Stimulated activated CD4-positive, alpha-beta T cell treated with anti-CD3 and anti-CD28 coated beads, Interleukin-12 subunit alpha, Interleukin-12 subunit beta, amount 100 ng/mL, for 4 hours (primary cell): ENCODE measurements at regions not wholly inside any gene's neighbourhood (a gene's known extent, or its start where the extent isn't known, plus 50 kb on each side); places are given as distances from the start of the nearest gene placed in this dataset.

ENCODE experiments used
- DNase-seq: peaks from one replicate; pipeline ENCODE4 v3.0.0-alpha.2; 2020

- DNase-seq, result no peak
Observed at GRCh38 chr4:27187786-27188185, 327.1 kb downstream of the STIM2 start.

GRCh38 chr4:27189683-27190082 lies 329.0 kb downstream of the STIM2 start:
- no peak for DNase-seq

- no peak for DNase-seq
Observed at GRCh38 chr4:27191592-27191991, 331.0 kb downstream of the STIM2 start.

- no peak for DNase-seq
Observed at GRCh38 chr4:27194599-27195176, 334.0 kb downstream of the STIM2 start.

GRCh38 chr4:27198246-27198645 lies 337.6 kb downstream of the STIM2 start:
- DNase-seq, result no peak

GRCh38 chr4:27198971-27199370 lies 338.3 kb downstream of the STIM2 start:
- no peak for DNase-seq

- DNase-seq, result no peak
Observed at GRCh38 chr4:27206009-27206408, 345.4 kb downstream of the STIM2 start.

- DNase-seq, result no peak
Observed at GRCh38 chr4:27210956-27211355, 350.3 kb downstream of the STIM2 start.

- no peak for DNase-seq
Observed at GRCh38 chr4:27214010-27214409, 353.4 kb downstream of the STIM2 start.

GRCh38 chr4:27215220-27215826 lies 354.7 kb downstream of the STIM2 start:
- DNase-seq, result no peak

GRCh38 chr4:27217261-27217769 lies 356.7 kb downstream of the STIM2 start:
- DNase-seq, result no peak

GRCh38 chr4:27218013-27218412 lies 357.4 kb downstream of the STIM2 start:
- DNase-seq, result no peak

GRCh38 chr4:27223326-27223725 lies 362.7 kb downstream of the STIM2 start:
- DNase-seq, result no peak

- no peak for DNase-seq
Observed at GRCh38 chr4:27233531-27233930, 372.9 kb downstream of the STIM2 start.

- no peak for DNase-seq
Observed at GRCh38 chr4:27234306-27234899, 373.8 kb downstream of the STIM2 start.

GRCh38 chr4:27239641-27240040 lies 379.0 kb downstream of the STIM2 start:
- no peak for DNase-seq

GRCh38 chr4:27242217-27242616 lies 381.6 kb downstream of the STIM2 start:
- no peak for DNase-seq

- no peak for DNase-seq
Observed at GRCh38 chr4:27245216-27245615, 384.6 kb downstream of the STIM2 start.

- no peak for DNase-seq
Observed at GRCh38 chr4:27248829-27249228, 388.2 kb downstream of the STIM2 start.

- DNase-seq, result no peak
Observed at GRCh38 chr4:27251771-27252170, 391.1 kb downstream of the STIM2 start.

- no peak for DNase-seq
Observed at GRCh38 chr4:27267339-27267969, 406.8 kb downstream of the STIM2 start.

GRCh38 chr4:27267970-27268355 lies 407.3 kb downstream of the STIM2 start:
- no peak for DNase-seq

GRCh38 chr4:27270435-27270834 lies 409.8 kb downstream of the STIM2 start:
- DNase-seq, result no peak

- no peak for DNase-seq
Observed at GRCh38 chr4:27271555-27271954, 410.9 kb downstream of the STIM2 start.
